SK-N-MC (cell line): ENCODE measurements at regions not wholly inside any gene's neighbourhood (a gene's known extent, or its start where the extent isn't known, plus 50 kb on each side); places are given as distances from the start of the nearest gene placed in this dataset.

ENCODE experiments used
- EZH2 ChIP-seq: fragments of 200-600 bp; sonication (generic); IDR thresholded peaks from one replicate; pipeline ENCODE4 v1.6.1; 2017; ENCODE audit warnings: antibody characterized with exemption
- FOXP2 ChIP-seq: optimal IDR thresholded peaks from 2 replicates; pipeline ENCODE3; 2011; ENCODE audit warnings: mild to moderate bottlenecking, moderate library complexity; ENCODE audit not compliant: insufficient read depth; ENCODE audit errors: extremely low read length, control extremely low read depth
- POLR2AphosphoS5 ChIP-seq: IDR thresholded peaks from 2 replicates; pipeline ENCODE4 v1.6.1; 2012; ENCODE audit warnings: mild to moderate bottlenecking, low read depth, low read length, borderline replicate concordance

GRCh38 chr15:45794712-45795439, 160.0 kb downstream of the SQOR start:
- TF ChIP-seq POLR2AphosphoS5 (no peak), EZH2 (no peak), FOXP2 (no peak)
